ENCODE measurements at regions not wholly inside any gene's neighbourhood (a gene's known extent, or its start where the extent isn't known, plus 50 kb on each side); places are given as distances from the start of the nearest gene placed in this dataset.

GRCh38 chr13:84655677-84656076 is 773.4 kb upstream of the SLITRK1 start:
- TF ChIP-seq EZH2phosphoT487 (IDR thresholded peaks at IDR 0.05) (no peak), CTCF (IDR thresholded peaks at IDR 0.05) (no peak)
